ENCODE measurements at regions not wholly inside any gene's neighbourhood (a gene's known extent, or its start where the extent isn't known, plus 50 kb on each side); places are given as distances from the start of the nearest gene placed in this dataset.

- H3K4me2 ChIP-seq (ENCODE audit: low read length) = no peak overlapping the region
- no peaks in the 10 kb centered on the region for H4K20me1 ChIP-seq (ENCODE audit: insufficient read depth, low read length)
- H3K4me3 ChIP-seq (ENCODE audit: low read length) = no peak overlapping the region
- no peak overlapping the region for H2AFZ ChIP-seq (ENCODE audit: low read depth, low read length)
- H3K9me3 ChIP-seq (ENCODE audit: insufficient read depth, low read length) = peaks cover 13% of the 10 kb centered on the region; the same call in 1 of the 2 replicates
- no peaks in the 10 kb centered on the region for H3K27me3 ChIP-seq (ENCODE audit: low read depth, low read length)
- TF ChIP-seq EZH2phosphoT487 (IDR thresholded peaks at IDR 0.05; ENCODE audit: low read depth) = no peak
- TF ChIP-seq CTCF (IDR thresholded peaks at IDR 0.05; ENCODE audit: low read depth, low read length) = no peak
- H3K27ac ChIP-seq (ENCODE audit: low read length) = no peak overlapping the region
- H3K79me2 ChIP-seq (ENCODE audit: low read length) = no peaks in the 10 kb centered on the region
- no peak overlapping the region for H3K9ac ChIP-seq (ENCODE audit: low read length)
- peaks cover 3% of the 10 kb centered on the region for H3K36me3 ChIP-seq (replicated peaks; ENCODE audit: low read depth, low read length)
- no peaks in the 10 kb centered on the region for H3K4me1 ChIP-seq (ENCODE audit: low read length)
These were observed 243.6 kb downstream of the KIF21A start for GRCh38 chr12:39199351-39199750.

GRCh38 chr12:39188689-39189088, 254.2 kb downstream of the KIF21A start:
- Histone ChIP-seq H3K4me1 (ENCODE audit: low read length) (no peaks in the 10 kb centered on the region), H3K9me3 (ENCODE audit: insufficient read depth, low read length) (no peaks in the 10 kb centered on the region), H3K27ac (ENCODE audit: low read length) (no peak overlapping the region), H4K20me1 (ENCODE audit: insufficient read depth, low read length) (no peaks in the 10 kb centered on the region), H3K9ac (ENCODE audit: low read length) (no peak overlapping the region), H3K4me2 (ENCODE audit: low read length) (no peak overlapping the region), H3K27me3 (ENCODE audit: low read depth, low read length) (no peaks in the 10 kb centered on the region), H3K36me3 (replicated peaks; ENCODE audit: low read depth, low read length) (no peaks in the 10 kb centered on the region), H3K79me2 (ENCODE audit: low read length) (no peaks in the 10 kb centered on the region), H2AFZ (ENCODE audit: low read depth, low read length) (no peak overlapping the region), H3K4me3 (ENCODE audit: low read length) (no peak overlapping the region)
- TF ChIP-seq CTCF (IDR thresholded peaks at IDR 0.05; ENCODE audit: low read depth, low read length) = no peak
- no peak for TF ChIP-seq EZH2phosphoT487 (IDR thresholded peaks at IDR 0.05; ENCODE audit: low read depth)

- no peak overlapping the region for H3K9ac ChIP-seq (ENCODE audit: low read length)
- H3K27ac ChIP-seq (ENCODE audit: low read length) = no peak overlapping the region
- TF ChIP-seq CTCF (IDR thresholded peaks at IDR 0.05; ENCODE audit: low read depth, low read length) (no peak), EZH2phosphoT487 (IDR thresholded peaks at IDR 0.05; ENCODE audit: low read depth) (no peak)
- H3K79me2 ChIP-seq (ENCODE audit: low read length) = no peaks in the 10 kb centered on the region
- H3K4me3 ChIP-seq (ENCODE audit: low read length) = no peak overlapping the region
- H3K4me2 ChIP-seq (ENCODE audit: low read length) = no peak overlapping the region
- H3K36me3 ChIP-seq (replicated peaks; ENCODE audit: low read depth, low read length) = no peaks in the 10 kb centered on the region
- no peaks in the 10 kb centered on the region for H3K4me1 ChIP-seq (ENCODE audit: low read length)
- no peaks in the 10 kb centered on the region for H3K27me3 ChIP-seq (ENCODE audit: low read depth, low read length)
- H3K9me3 ChIP-seq (ENCODE audit: insufficient read depth, low read length) = no peaks in the 10 kb centered on the region
- no peaks in the 10 kb centered on the region for H4K20me1 ChIP-seq (ENCODE audit: insufficient read depth, low read length)
- H2AFZ ChIP-seq (ENCODE audit: low read depth, low read length) = no peak overlapping the region
These were observed 256.2 kb downstream of the KIF21A start for GRCh38 chr12:39186744-39187143.

GRCh38 chr12:39178837-39179236, 264.1 kb downstream of the KIF21A start:
- Histone ChIP-seq H4K20me1 (ENCODE audit: insufficient read depth, low read length) (no peaks in the 10 kb centered on the region), H3K79me2 (ENCODE audit: low read length) (no peaks in the 10 kb centered on the region), H3K9ac (ENCODE audit: low read length) (no peak overlapping the region), H3K27ac (ENCODE audit: low read length) (no peak overlapping the region), H3K27me3 (ENCODE audit: low read depth, low read length) (no peaks in the 10 kb centered on the region), H3K4me2 (ENCODE audit: low read length) (no peak overlapping the region), H3K4me1 (ENCODE audit: low read length) (peaks cover 5% of the 10 kb centered on the region), H2AFZ (ENCODE audit: low read depth, low read length) (no peak overlapping the region), H3K4me3 (ENCODE audit: low read length) (no peak overlapping the region), H3K36me3 (replicated peaks; ENCODE audit: low read depth, low read length) (no peaks in the 10 kb centered on the region), H3K9me3 (ENCODE audit: insufficient read depth, low read length) (no peaks in the 10 kb centered on the region)
- no peak for TF ChIP-seq EZH2phosphoT487 (IDR thresholded peaks at IDR 0.05; ENCODE audit: low read depth)
- TF ChIP-seq CTCF (IDR thresholded peaks at IDR 0.05; ENCODE audit: low read depth, low read length) = no peak

All from OCI-LY3 (cell line).